Keratinocyte (primary cell): ENCODE measurements at regions not wholly inside any gene's neighbourhood (a gene's known extent, or its start where the extent isn't known, plus 50 kb on each side); places are given as distances from the start of the nearest gene placed in this dataset.

Experiments used
- DNase-seq: peaks from one replicate; pipeline ENCODE4 v3.0.0-alpha.2; 2011; ENCODE audit warnings: low read depth, missing footprints, low spot score
- FAIRE-seq: peaks from 2 replicates; lab custom pipeline; 2011; peaks lifted over from hg19 to GRCh38; lab: Jason Lieb, UNC
- H2AFZ ChIP-seq: 2 replicates; pipeline ENCODE4 v1.6.0; 2012; ENCODE audit warnings: low read length, control low read depth, inconsistent platforms; ENCODE audit not compliant: control insufficient read depth
- H3K27ac ChIP-seq: 2 replicates; pipeline ENCODE4 v1.5.1; 2011; ENCODE audit warnings: low read length; ENCODE audit not compliant: control insufficient read depth, insufficient read depth
- H3K27me3 ChIP-seq: 3 replicates; pipeline ENCODE4 v1.6.0; 2011; ENCODE audit warnings: low read length; ENCODE audit not compliant: control insufficient read depth, insufficient read depth; ENCODE audit errors: extremely low read depth
- H3K36me3 ChIP-seq, 2 experiments: 2 replicates in 1 of 2; 3 replicates in 1 of 2; pipeline ENCODE4 v1.5.1; 2011; ENCODE audit warnings: low read length in 2 of 2, mild to moderate bottlenecking in 1 of 2; ENCODE audit not compliant: control insufficient read depth in 2 of 2, insufficient read depth in 2 of 2; ENCODE audit errors: extremely low read depth in 1 of 2
- H3K4me1 ChIP-seq: 3 replicates; pipeline ENCODE4 v1.5.1; 2011; ENCODE audit warnings: low read length; ENCODE audit not compliant: control insufficient read depth, insufficient read depth; ENCODE audit errors: extremely low read depth
- H3K4me2 ChIP-seq: 3 replicates; pipeline ENCODE4 v1.6.0; 2011; ENCODE audit warnings: low read depth, low read length; ENCODE audit not compliant: control insufficient read depth, insufficient read depth; ENCODE audit errors: extremely low read depth
- H3K4me3 ChIP-seq, 3 experiments: fragments of 200-600 bp in 1 of 3; sonication (generic) in 1 of 3; 2 replicates in 2 of 3; 3 replicates in 1 of 3; pipeline ENCODE4 v1.5.1; 2011 to 2016; ENCODE audit warnings: low read length in 3 of 3, mild to moderate bottlenecking in 3 of 3, control low read depth in 2 of 3, inconsistent platforms in 1 of 3, low read depth in 1 of 3, mixed read lengths in 1 of 3, mixed run types in 1 of 3, moderate library complexity in 1 of 3; ENCODE audit not compliant: control insufficient read depth in 2 of 3, insufficient read depth in 2 of 3; ENCODE audit errors: extremely low read depth in 1 of 3
- H3K79me2 ChIP-seq: 2 replicates; pipeline ENCODE4 v1.6.0; 2012; ENCODE audit warnings: low read length; ENCODE audit not compliant: control insufficient read depth, insufficient read depth
- H3K9ac ChIP-seq: 3 replicates; pipeline ENCODE4 v1.6.0; 2011; ENCODE audit warnings: low read length; ENCODE audit not compliant: control insufficient read depth, insufficient read depth; ENCODE audit errors: extremely low read depth
- H3K9me1 ChIP-seq: 3 replicates; pipeline ENCODE4 v1.6.0; 2011; ENCODE audit warnings: low read length; ENCODE audit not compliant: control insufficient read depth, insufficient read depth; ENCODE audit errors: extremely low read depth
- H3K9me3 ChIP-seq: 2 replicates; pipeline ENCODE4 v1.5.1; 2012; ENCODE audit warnings: low read depth, low read length; ENCODE audit not compliant: control insufficient read depth
- H4K20me1 ChIP-seq: 3 replicates; pipeline ENCODE4 v1.6.0; 2011; ENCODE audit warnings: low read length; ENCODE audit not compliant: control insufficient read depth, insufficient read depth; ENCODE audit errors: extremely low read depth
- EZH2 ChIP-seq: IDR thresholded peaks from one replicate; pipeline ENCODE4 v1.6.1; 2012; ENCODE audit warnings: inconsistent platforms, mild to moderate bottlenecking, low read length, moderate library complexity
- dilution Hi-C: fragments of 300-500 bp; cut with MboI; formaldehyde crosslinking; loops from one replicate; pipeline ENCODE4 v1.7.0; 2020; ENCODE audit warnings: low sequenced_read_pairs; ENCODE audit not compliant: extremely low pct_ligation_motif_present
- TF ChIP-seq, protein P1 (sequence below), 3 experiments: IDR thresholded peaks in 1 of 3; conservative IDR thresholded peaks in 1 of 3; optimal IDR thresholded peaks in 1 of 3; 2 replicates in 2 of 3; 3 replicates in 1 of 3; pipeline versions ENCODE3 to v1.5.1; 2011; ENCODE audit warnings: low read length in 3 of 3, mild to moderate bottlenecking in 3 of 3, moderate library complexity in 2 of 3, control low read depth in 1 of 3, inconsistent platforms in 1 of 3; ENCODE audit not compliant: insufficient read depth in 2 of 3; ENCODE audit errors: extremely low read depth in 1 of 3

- no peak for TF ChIP-seq EZH2
- TF ChIP-seq, protein P1, sequence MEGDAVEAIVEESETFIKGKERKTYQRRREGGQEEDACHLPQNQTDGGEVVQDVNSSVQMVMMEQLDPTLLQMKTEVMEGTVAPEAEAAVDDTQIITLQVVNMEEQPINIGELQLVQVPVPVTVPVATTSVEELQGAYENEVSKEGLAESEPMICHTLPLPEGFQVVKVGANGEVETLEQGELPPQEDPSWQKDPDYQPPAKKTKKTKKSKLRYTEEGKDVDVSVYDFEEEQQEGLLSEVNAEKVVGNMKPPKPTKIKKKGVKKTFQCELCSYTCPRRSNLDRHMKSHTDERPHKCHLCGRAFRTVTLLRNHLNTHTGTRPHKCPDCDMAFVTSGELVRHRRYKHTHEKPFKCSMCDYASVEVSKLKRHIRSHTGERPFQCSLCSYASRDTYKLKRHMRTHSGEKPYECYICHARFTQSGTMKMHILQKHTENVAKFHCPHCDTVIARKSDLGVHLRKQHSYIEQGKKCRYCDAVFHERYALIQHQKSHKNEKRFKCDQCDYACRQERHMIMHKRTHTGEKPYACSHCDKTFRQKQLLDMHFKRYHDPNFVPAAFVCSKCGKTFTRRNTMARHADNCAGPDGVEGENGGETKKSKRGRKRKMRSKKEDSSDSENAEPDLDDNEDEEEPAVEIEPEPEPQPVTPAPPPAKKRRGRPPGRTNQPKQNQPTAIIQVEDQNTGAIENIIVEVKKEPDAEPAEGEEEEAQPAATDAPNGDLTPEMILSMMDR (optimal IDR thresholded peaks at IDR 0.05 in 1 of 3, IDR thresholded peaks at IDR 0.05 in 1 of 3, conservative IDR thresholded peaks at IDR 0.05 in 1 of 3; ENCODE audit: extremely low read depth in 1 of 3, insufficient read depth in 2 of 3, low read length in 3 of 3): no peak
- Histone ChIP-seq H3K9me3 (no peaks in the 10 kb centered on the region), H2AFZ (no peak overlapping the region), H3K27me3 (no peaks in the 10 kb centered on the region), H3K9ac (no peak overlapping the region), H3K79me2 (no peaks in the 10 kb centered on the region), H4K20me1 (no peaks in the 10 kb centered on the region), H3K4me2 (no peak overlapping the region), H3K27ac (no peak overlapping the region), H3K9me1 (no peaks in the 10 kb centered on the region), H3K4me1 (no peaks in the 10 kb centered on the region), H3K4me3 (no peak overlapping the region), H3K36me3 (no peaks in the 10 kb centered on the region)
- FAIRE-seq (no peak), DNase-seq (no peak)
- dilution Hi-C loops: no loop called here
These were observed 164.1 kb upstream of the DIO3 start for GRCh38 chr14:101397206-101397605.

DNA sequence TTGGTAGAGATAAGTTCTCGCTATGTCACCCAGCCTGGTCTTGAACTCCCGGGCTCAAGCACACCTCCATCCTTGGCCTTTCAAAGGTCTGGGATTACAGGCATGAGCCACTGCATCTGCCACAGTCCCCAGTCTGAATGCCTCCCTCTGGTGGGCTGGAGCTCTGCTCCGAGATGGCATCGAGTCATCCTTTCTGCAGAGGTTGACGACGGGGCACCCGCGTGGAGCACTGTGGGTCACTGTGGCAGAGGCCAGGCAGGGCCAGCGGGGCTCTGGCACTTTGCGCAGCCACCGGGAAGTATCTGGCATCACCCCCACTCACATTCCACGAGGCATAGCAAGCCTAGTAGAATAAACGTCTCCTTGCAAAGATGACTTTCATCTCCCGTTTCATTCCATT lies 163.3 kb upstream of the DIO3 start:
- TF ChIP-seq, protein P1 (optimal IDR thresholded peaks at IDR 0.05 in 1 of 3, IDR thresholded peaks at IDR 0.05 in 1 of 3, conservative IDR thresholded peaks at IDR 0.05 in 1 of 3; ENCODE audit: extremely low read depth in 1 of 3, insufficient read depth in 2 of 3, low read length in 3 of 3): no peak
- TF ChIP-seq EZH2: no peak
- dilution Hi-C loops: no loop called here
- no peaks in the 10 kb centered on the region for H3K79me2 ChIP-seq
- no peak overlapping the region for H3K9ac ChIP-seq
- no peak overlapping the region for H2AFZ ChIP-seq
- no peak overlapping the region for H3K27ac ChIP-seq
- H3K9me1 ChIP-seq: no peaks in the 10 kb centered on the region
- H3K4me2 ChIP-seq: no peak overlapping the region
- H3K9me3 ChIP-seq: peaks cover 3% of the 10 kb centered on the region
- H3K4me3 ChIP-seq: no peak overlapping the region
- H4K20me1 ChIP-seq: no peaks in the 10 kb centered on the region
- H3K4me1 ChIP-seq: no peaks in the 10 kb centered on the region
- no peak for FAIRE-seq
- DNase-seq: no peak
- H3K27me3 ChIP-seq: no peaks in the 10 kb centered on the region
- no peaks in the 10 kb centered on the region for H3K36me3 ChIP-seq
